Stomach (tissue), 8 donors: ENCODE measurements at regions not wholly inside any gene's neighbourhood (a gene's known extent, or its start where the extent isn't known, plus 50 kb on each side); places are given as distances from the start of the nearest gene placed in this dataset.

Source experiments
- DNase-seq, 2 donors: peaks; one replicate each; pipeline versions ENCODE4 v3.0.0 to v3.0.0-alpha.2; 2013 to 2019
- H3K27ac ChIP-seq, 5 donors: fragments of 200-600 bp in 4 of 5; sonication (generic) in 4 of 5; one replicate each; pipeline ENCODE4 v1.5.1; 2013 to 2019; ENCODE audit warnings: mild to moderate bottlenecking in 1 of 5, moderate library complexity in 1 of 5
- H3K27me3 ChIP-seq, 3 donors: fragments of 200-600 bp; sonication (generic); one replicate each; pipeline ENCODE4 v1.5.1; 2017 to 2019; ENCODE audit warnings: mixed run types in 1 of 3
- H3K36me3 ChIP-seq, 4 donors: fragments of 200-600 bp; sonication (generic); 1 replicate in 3 of 4; 2 replicates in 1 of 4; pipeline ENCODE4 v1.5.1; 2016 to 2019
- H3K4me1 ChIP-seq, 4 donors: fragments of 200-600 bp; sonication (generic); one replicate each; pipeline ENCODE4 v1.5.1; 2016 to 2019
- H3K4me3 ChIP-seq, 4 donors: fragments of 200-600 bp; sonication (generic) in 3 of 4; one replicate each; pipeline ENCODE4 v1.5.1; 2016 to 2019; ENCODE audit warnings: mild to moderate bottlenecking in 1 of 4
- H3K9me3 ChIP-seq, 4 donors: fragments of 200-600 bp; sonication (generic); one replicate each; pipeline ENCODE4 v1.5.1; 2016 to 2019
- EP300 ChIP-seq: sonication (generic); formaldehyde crosslinking; IDR thresholded peaks from one replicate; pipeline ENCODE4 v1.6.1; 2017; ENCODE audit warnings: antibody characterized with exemption
- POLR2A ChIP-seq, 4 donors: fragments of 450-650 bp; IDR thresholded peaks; one replicate each; pipeline ENCODE4 v1.6.1; 2016; ENCODE audit warnings: antibody characterized with exemption in 4 of 4, control low read depth in 2 of 4, mild to moderate bottlenecking in 1 of 4, moderate library complexity in 1 of 4
- POLR2AphosphoS5 ChIP-seq, 3 donors: sonication (generic); formaldehyde crosslinking; IDR thresholded peaks; one replicate each; pipeline ENCODE4 v1.6.1; 2016; ENCODE audit warnings: antibody characterized with exemption in 3 of 3
- WGBS, 5 donors: extraction: QIAGEN DNeasy Blood & Tissue Kit in 3 of 5; methylation state at CpG; one replicate each; pipeline versions ENCODE4 v1.1.5 to v1.1.7; 2013 to 2018; 5-methylcytosine and 5-hydroxymethylcytosine counted together
- intact Hi-C: fragments of 100-400 bp; cut with DNase I; formaldehyde crosslinking; loops from one replicate; pipeline ENCODE4 v1.15.1; 2023; ENCODE audit warnings: low total_unique reads
- TF ChIP-seq, protein P1 (sequence below), 7 experiments: fragments of 450-650 bp in 4 of 7; fragments of 200-600 bp in 3 of 7; sonication (generic) in 3 of 7; IDR thresholded peaks; one replicate each; pipeline ENCODE4 v1.5.1; 2016 to 2019; ENCODE audit warnings: antibody characterized with exemption in 7 of 7, control low read depth in 2 of 7, mild to moderate bottlenecking in 1 of 7
- donor health status: healthy with polysubstance abuse.
- donor health status: Bipolar disorder and iron deficiency.
- donor health status: healthy.

DNA sequence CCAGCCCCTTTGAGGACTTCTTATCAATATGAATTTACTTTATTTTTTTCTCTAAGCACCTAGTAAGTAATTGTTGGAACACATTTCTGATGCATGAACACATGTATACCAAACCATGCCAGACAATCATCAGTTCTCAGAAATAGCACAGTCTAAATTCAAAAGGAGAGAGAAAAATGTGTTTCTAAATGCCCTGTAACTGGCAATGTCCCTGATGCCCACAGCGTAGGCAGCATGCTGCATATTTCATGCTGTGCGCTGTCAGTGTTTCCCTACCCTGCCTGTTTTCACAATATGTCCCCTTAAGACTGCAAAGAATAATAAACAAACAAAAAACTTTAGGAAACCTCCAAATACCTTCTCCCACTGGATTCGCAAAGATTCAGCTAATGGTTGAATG, 881.0 kb upstream of the CHAC2 start:
- DNase-seq = no peak
- Histone ChIP-seq H3K27ac (no peak overlapping the region), H3K36me3 (no peaks in the 10 kb centered on the region), H3K9me3 (peaks cover 0 to 4% (median 0%) of the 10 kb centered on the region in 4 donors), H3K4me3 (no peak overlapping the region), H3K4me1 (no peaks in the 10 kb centered on the region), H3K27me3 (no peaks in the 10 kb centered on the region)
- TF ChIP-seq EP300 (no peak), POLR2AphosphoS5 (IDR thresholded peaks at IDR 0.05) (no peak), POLR2A (IDR thresholded peaks at IDR 0.05) (no peak)
- TF ChIP-seq, protein P1, sequence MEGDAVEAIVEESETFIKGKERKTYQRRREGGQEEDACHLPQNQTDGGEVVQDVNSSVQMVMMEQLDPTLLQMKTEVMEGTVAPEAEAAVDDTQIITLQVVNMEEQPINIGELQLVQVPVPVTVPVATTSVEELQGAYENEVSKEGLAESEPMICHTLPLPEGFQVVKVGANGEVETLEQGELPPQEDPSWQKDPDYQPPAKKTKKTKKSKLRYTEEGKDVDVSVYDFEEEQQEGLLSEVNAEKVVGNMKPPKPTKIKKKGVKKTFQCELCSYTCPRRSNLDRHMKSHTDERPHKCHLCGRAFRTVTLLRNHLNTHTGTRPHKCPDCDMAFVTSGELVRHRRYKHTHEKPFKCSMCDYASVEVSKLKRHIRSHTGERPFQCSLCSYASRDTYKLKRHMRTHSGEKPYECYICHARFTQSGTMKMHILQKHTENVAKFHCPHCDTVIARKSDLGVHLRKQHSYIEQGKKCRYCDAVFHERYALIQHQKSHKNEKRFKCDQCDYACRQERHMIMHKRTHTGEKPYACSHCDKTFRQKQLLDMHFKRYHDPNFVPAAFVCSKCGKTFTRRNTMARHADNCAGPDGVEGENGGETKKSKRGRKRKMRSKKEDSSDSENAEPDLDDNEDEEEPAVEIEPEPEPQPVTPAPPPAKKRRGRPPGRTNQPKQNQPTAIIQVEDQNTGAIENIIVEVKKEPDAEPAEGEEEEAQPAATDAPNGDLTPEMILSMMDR (IDR thresholded peaks at IDR 0.05) = no peak
- intact Hi-C loops = no loop called here
- 74 to 91% (median 85%) methylated on average over 3 of the region's 3 CpGs for WGBS, 5 donors

DNA sequence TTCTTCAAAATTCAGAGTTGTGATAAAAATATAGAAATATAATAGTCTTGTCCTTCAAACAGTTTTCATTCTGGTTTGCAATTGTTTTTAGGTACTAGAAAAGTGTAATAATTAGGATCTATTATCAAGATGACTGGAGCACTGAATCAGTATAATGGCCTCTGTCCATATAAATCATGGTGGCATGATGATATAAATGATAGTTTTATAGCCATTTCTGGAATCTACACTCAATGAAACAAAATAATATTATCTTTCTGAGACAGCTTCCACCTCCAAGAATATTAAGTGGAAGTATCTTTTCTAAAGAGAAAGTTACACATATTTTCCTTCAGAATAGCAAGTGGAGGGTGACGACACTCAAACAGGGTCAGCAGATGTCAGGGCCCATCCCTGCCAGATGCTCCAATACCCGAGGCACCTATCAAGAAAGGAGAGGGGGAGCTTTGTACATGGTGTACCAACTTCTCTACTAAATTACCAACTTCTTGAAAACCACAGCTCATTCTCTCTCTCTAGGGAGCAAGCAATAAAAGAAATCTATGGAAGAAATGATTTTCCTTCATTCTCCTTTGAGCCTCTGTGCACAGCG, 882.7 kb upstream of the CHAC2 start:
- H3K4me1 ChIP-seq = no peaks in the 10 kb centered on the region
- H3K4me3 ChIP-seq = no peak overlapping the region
- no peak overlapping the region for H3K27ac ChIP-seq
- WGBS, 5 donors = 69 to 79% (median 74%) methylated on average over 3 of the region's 3 CpGs
- TF ChIP-seq EP300 = no peak
- TF ChIP-seq, protein P1 (IDR thresholded peaks at IDR 0.05) = no peak
- TF ChIP-seq POLR2AphosphoS5 (IDR thresholded peaks at IDR 0.05) = no peak
- no peak for TF ChIP-seq POLR2A (IDR thresholded peaks at IDR 0.05)
- intact Hi-C loops = no loop called here
- no peaks in the 10 kb centered on the region for H3K27me3 ChIP-seq
- DNase-seq = no peak
- H3K36me3 ChIP-seq = no peaks in the 10 kb centered on the region
- H3K9me3 ChIP-seq = no peaks in the 10 kb centered on the region

DNA sequence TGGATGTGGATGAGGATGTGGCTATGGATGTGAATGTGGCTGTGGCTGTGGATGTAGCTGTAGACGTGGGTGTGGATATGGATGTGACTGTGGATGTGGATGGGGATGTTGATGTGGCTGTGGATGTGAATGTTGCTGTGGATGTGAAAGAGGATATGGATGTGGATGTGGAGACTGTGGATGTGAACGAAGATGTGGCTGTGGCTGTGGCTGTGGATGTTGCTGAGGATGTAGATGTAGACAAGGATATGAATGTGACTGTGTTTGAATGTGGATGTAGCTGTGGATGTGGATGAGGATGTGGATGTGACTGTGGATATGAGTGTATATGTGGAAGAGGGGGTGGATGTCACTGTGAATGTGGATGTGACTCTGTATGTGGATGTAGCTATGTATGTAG, 884.6 kb upstream of the CHAC2 start:
- Histone ChIP-seq H3K4me1 (no peaks in the 10 kb centered on the region), H3K27ac (no peak overlapping the region), H3K4me3 (no peak overlapping the region), H3K36me3 (no peaks in the 10 kb centered on the region), H3K9me3 (no peaks in the 10 kb centered on the region), H3K27me3 (no peaks in the 10 kb centered on the region)
- TF ChIP-seq POLR2A (IDR thresholded peaks at IDR 0.05) = no peak
- no peak for DNase-seq
- intact Hi-C loops = no loop called here
- WGBS, 5 donors = 43 to 88% (median 65%) methylated on average over 2 of the region's 2 CpGs

DNA sequence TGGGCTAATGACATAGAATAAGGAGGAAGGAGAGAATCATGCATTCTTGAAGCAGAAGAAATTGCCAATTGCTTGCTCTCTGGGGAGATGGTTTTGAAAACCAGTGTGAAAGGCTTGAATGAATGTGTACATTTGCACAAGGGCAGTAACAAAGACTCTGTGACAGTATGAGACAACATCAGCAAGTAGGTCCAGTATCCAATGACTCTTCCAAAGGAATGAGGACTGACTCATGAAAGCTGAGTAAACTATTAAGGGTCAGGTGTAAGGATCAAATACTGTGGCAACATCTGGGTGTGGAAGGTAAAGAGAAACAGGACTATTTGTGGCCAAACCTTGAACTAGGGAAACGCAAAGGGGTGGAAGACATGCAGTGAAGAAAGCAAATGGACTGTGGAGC, 886.0 kb upstream of the CHAC2 start:
- WGBS, 5 donors = 33 to 68% (median 37%) methylated on average over 1 of the region's 1 CpG
- Histone ChIP-seq H3K4me3 (no peak overlapping the region), H3K27ac (no peak overlapping the region), H3K36me3 (no peaks in the 10 kb centered on the region), H3K4me1 (no peaks in the 10 kb centered on the region), H3K27me3 (no peaks in the 10 kb centered on the region), H3K9me3 (no peaks in the 10 kb centered on the region)
- intact Hi-C loops = no loop called here
- peak in 1 of 2 donors; percentile 23 for DNase-seq
- TF ChIP-seq EP300 = no peak
- TF ChIP-seq, protein P1 (IDR thresholded peaks at IDR 0.05) = no peak
- TF ChIP-seq POLR2A (IDR thresholded peaks at IDR 0.05) = no peak
- TF ChIP-seq POLR2AphosphoS5 (IDR thresholded peaks at IDR 0.05) = no peak

DNA sequence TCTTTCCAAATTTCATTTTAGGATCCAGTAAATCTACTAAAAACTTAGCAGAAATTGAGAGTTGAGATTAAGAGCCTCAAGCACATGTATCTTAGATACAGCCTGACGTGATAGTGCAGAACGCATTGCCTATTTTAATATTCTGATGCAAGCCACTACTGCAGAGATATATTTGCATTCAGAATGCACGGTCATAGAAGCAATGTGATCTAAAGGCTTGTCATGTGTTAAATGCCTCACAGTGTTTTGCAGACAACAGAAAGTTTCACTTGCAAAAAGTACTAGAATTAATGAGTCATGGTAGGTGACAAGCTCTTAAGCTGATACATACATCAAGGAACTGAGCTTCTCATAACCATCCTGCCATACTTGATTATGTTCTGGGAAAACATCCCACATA, 886.7 kb upstream of the CHAC2 start:
- H3K9me3 ChIP-seq = no peaks in the 10 kb centered on the region
- DNase-seq = no peak
- no peak overlapping the region for H3K4me3 ChIP-seq
- 66 to 83% (median 73%) methylated on average over 3 of the region's 3 CpGs for WGBS, 5 donors
- TF ChIP-seq, protein P1 (IDR thresholded peaks at IDR 0.05) = no peak
- TF ChIP-seq POLR2A (IDR thresholded peaks at IDR 0.05) (no peak), EP300 (no peak), POLR2AphosphoS5 (IDR thresholded peaks at IDR 0.05) (no peak)
- H3K27ac ChIP-seq = no peak overlapping the region
- intact Hi-C loops = no loop called here
- H3K4me1 ChIP-seq = no peaks in the 10 kb centered on the region
- no peaks in the 10 kb centered on the region for H3K36me3 ChIP-seq
- no peaks in the 10 kb centered on the region for H3K27me3 ChIP-seq
